ENCODE measurements at regions not wholly inside any gene's neighbourhood (a gene's known extent, or its start where the extent isn't known, plus 50 kb on each side); places are given as distances from the start of the nearest gene placed in this dataset.
"Not testable (repeated sequence)": the region's sequence is repeated elsewhere in the genome, so short reads cannot be mapped to it uniquely, and the experiment has no call there.

- DNase-seq (ENCODE audit: low spot score): no peak
These were observed 456.1 kb upstream of the ARRDC3 start for GRCh38 chr5:91839233-91839632.

- DNase-seq (ENCODE audit: low spot score): no peak
These were observed 447.3 kb upstream of the ARRDC3 start for GRCh38 chr5:91830361-91830953.

GRCh38 chr5:91825618-91826017 lies 442.5 kb upstream of the ARRDC3 start:
- DNase-seq (ENCODE audit: low spot score): no peak

- no peak for DNase-seq (ENCODE audit: low spot score)
These were observed 441.3 kb upstream of the ARRDC3 start for GRCh38 chr5:91824406-91824805.

- no peak for DNase-seq (ENCODE audit: low spot score)
These were observed 437.8 kb upstream of the ARRDC3 start for GRCh38 chr5:91820874-91821273.

- DNase-seq (ENCODE audit: low spot score): no peak
These were observed 433.6 kb upstream of the ARRDC3 start for GRCh38 chr5:91816681-91817080.

- no peak for DNase-seq (ENCODE audit: low spot score)
These were observed 414.5 kb upstream of the ARRDC3 start for GRCh38 chr5:91797576-91797975.

GRCh38 chr5:91794856-91795548 lies 411.9 kb upstream of the ARRDC3 start:
- no peak for DNase-seq (ENCODE audit: low spot score)

- DNase-seq (ENCODE audit: low spot score): no peak
These were observed 411.3 kb upstream of the ARRDC3 start for GRCh38 chr5:91794455-91794854.

- DNase-seq (ENCODE audit: low spot score): no peak
These were observed 404.6 kb upstream of the ARRDC3 start for GRCh38 chr5:91787718-91788117.

- no peak for DNase-seq (ENCODE audit: low spot score)
These were observed 394.6 kb upstream of the ARRDC3 start for GRCh38 chr5:91777671-91778070.

GRCh38 chr5:91776249-91776648 lies 393.1 kb upstream of the ARRDC3 start:
- no peak for DNase-seq (ENCODE audit: low spot score)

- DNase-seq (ENCODE audit: low spot score): no peak
These were observed 387.3 kb upstream of the ARRDC3 start for GRCh38 chr5:91770400-91770799.

- DNase-seq (ENCODE audit: low spot score): not testable (repeated sequence)
These were observed 374.3 kb upstream of the ARRDC3 start for GRCh38 chr5:91757383-91757782.

- no peak for DNase-seq (ENCODE audit: low spot score)
These were observed 371.9 kb upstream of the ARRDC3 start for GRCh38 chr5:91754990-91755389.

- DNase-seq (ENCODE audit: low spot score): not testable (repeated sequence)
These were observed 361.4 kb upstream of the ARRDC3 start for GRCh38 chr5:91744470-91744869.

GRCh38 chr5:91742550-91742949 lies 359.4 kb upstream of the ARRDC3 start:
- DNase-seq (ENCODE audit: low spot score): no peak

GRCh38 chr5:91741764-91742505 lies 358.8 kb upstream of the ARRDC3 start:
- no peak for DNase-seq (ENCODE audit: low spot score)

- DNase-seq (ENCODE audit: low spot score): no peak
These were observed 346.9 kb upstream of the ARRDC3 start for GRCh38 chr5:91730026-91730425.

- DNase-seq (ENCODE audit: low spot score): no peak
These were observed 344.3 kb upstream of the ARRDC3 start for GRCh38 chr5:91727463-91727862.

GRCh38 chr5:91722736-91723467 lies 339.8 kb upstream of the ARRDC3 start:
- DNase-seq (ENCODE audit: low spot score): no peak

- DNase-seq (ENCODE audit: low spot score): no peak
These were observed 329.6 kb upstream of the ARRDC3 start for GRCh38 chr5:91712718-91713117.

GRCh38 chr5:91707521-91707841 lies 324.4 kb upstream of the ARRDC3 start:
- DNase-seq (ENCODE audit: low spot score): no peak

All from HuH-7 (cell line).